HEK293 (cell line): ENCODE measurements at regions not wholly inside any gene's neighbourhood (a gene's known extent, or its start where the extent isn't known, plus 50 kb on each side); places are given as distances from the start of the nearest gene placed in this dataset.

Experiments used
- PRDM10 ChIP-seq: fragments of 450-650 bp; formaldehyde crosslinking; IDR thresholded peaks from 2 replicates; pipeline ENCODE4 v1.5.1; 2016; ENCODE audit warnings: missing biosample characterization, missing genetic modification characterization
- ZFP37 ChIP-seq: fragments of 450-650 bp; formaldehyde crosslinking; IDR thresholded peaks from 2 replicates; pipeline ENCODE4 v1.5.1; 2016; ENCODE audit warnings: missing biosample characterization, missing genetic modification characterization
- ZNF23 ChIP-seq: fragments of 450-650 bp; formaldehyde crosslinking; IDR thresholded peaks from 2 replicates; pipeline ENCODE4 v1.5.1; 2016; ENCODE audit warnings: missing biosample characterization, missing genetic modification characterization, borderline replicate concordance
- ZNF302 ChIP-seq: fragments of 450-650 bp; formaldehyde crosslinking; IDR thresholded peaks from 2 replicates; pipeline ENCODE4 v1.5.1; 2016; ENCODE audit warnings: missing biosample characterization, missing genetic modification characterization, low read depth

- TF ChIP-seq ZNF23 (tag by site-specific recombination) = no peak
- no peak for TF ChIP-seq PRDM10 (tag by site-specific recombination)
- no peak for TF ChIP-seq ZFP37 (tag by site-specific recombination)
- no peak for TF ChIP-seq ZNF302 (tag by site-specific recombination)
Observed at GRCh38 chr6:170152124-170152926, 138.6 kb downstream of the DLL1 start.
